Renal cortex interstitium (tissue), 11 donors: ENCODE measurements at regions not wholly inside any gene's neighbourhood (a gene's known extent, or its start where the extent isn't known, plus 50 kb on each side); places are given as distances from the start of the nearest gene placed in this dataset.
"Not testable (repeated sequence)": the region's sequence is repeated elsewhere in the genome, so short reads cannot be mapped to it uniquely, and the experiment has no call there.

Source experiments
- DNase-seq, 11 donors: peaks; one replicate each; pipeline ENCODE4 v3.0.0-alpha.2; 2013; ENCODE audit warnings: low read depth in 9 of 11, low spot score in 4 of 11; ENCODE audit errors: extremely low read depth in 1 of 11

GRCh38 chr16:5321930-5322329, 224.3 kb upstream of the EEF2KMT start:
- no peak for DNase-seq

- DNase-seq = no peak
Measured at GRCh38 chr16:5319799-5320198, 222.2 kb upstream of the EEF2KMT start.

- no peak for DNase-seq
Measured at GRCh38 chr16:5315914-5316313, 218.3 kb upstream of the EEF2KMT start.

- no peak for DNase-seq
Measured at GRCh38 chr16:5314377-5314776, 216.8 kb upstream of the EEF2KMT start.

- no peak for DNase-seq
Measured at GRCh38 chr16:5309946-5310611, 212.5 kb upstream of the EEF2KMT start.

GRCh38 chr16:5305023-5305422, 207.4 kb upstream of the EEF2KMT start:
- no peak for DNase-seq

- DNase-seq = no peak
Measured at GRCh38 chr16:5302372-5303114, 204.9 kb upstream of the EEF2KMT start.

GRCh38 chr16:5298202-5298601, 200.6 kb upstream of the EEF2KMT start:
- DNase-seq = no peak

GRCh38 chr16:5296176-5296575, 198.6 kb upstream of the EEF2KMT start:
- no peak for DNase-seq

GRCh38 chr16:5295304-5295703, 197.7 kb upstream of the EEF2KMT start:
- not testable (repeated sequence) for DNase-seq

GRCh38 chr16:5282152-5282551, 184.6 kb upstream of the EEF2KMT start:
- DNase-seq = not testable (repeated sequence)

GRCh38 chr16:5257462-5257861, 159.9 kb upstream of the EEF2KMT start:
- no peak for DNase-seq

- no peak for DNase-seq
Measured at GRCh38 chr16:5252791-5253190, 155.2 kb upstream of the EEF2KMT start.

GRCh38 chr16:5247403-5247802, 149.8 kb upstream of the EEF2KMT start:
- DNase-seq = not testable (repeated sequence)

GRCh38 chr16:5240278-5240626, 142.7 kb upstream of the EEF2KMT start:
- DNase-seq = not testable (repeated sequence)

- DNase-seq = peak in 7 of 11 donors; percentile 3 to 34 (median 13)
Measured at GRCh38 chr16:5239472-5240277, 142.1 kb upstream of the EEF2KMT start.

GRCh38 chr16:5235119-5235518, 137.5 kb upstream of the EEF2KMT start:
- DNase-seq = no peak

GRCh38 chr16:5234295-5235050, 136.9 kb upstream of the EEF2KMT start:
- DNase-seq = no peak

GRCh38 chr16:5231246-5231759, 133.7 kb upstream of the EEF2KMT start:
- DNase-seq = no peak
